ENCODE measurements at regions not wholly inside any gene's neighbourhood (a gene's known extent, or its start where the extent isn't known, plus 50 kb on each side); places are given as distances from the start of the nearest gene placed in this dataset.

GRCh38 chr4:111512081-111512783, 633.0 kb upstream of the FAM241A start:
- no peak overlapping the region for H3K4me2 ChIP-seq
- H3K9me2 ChIP-seq (replicated peaks; ENCODE audit: insufficient read depth) = no peaks in the 10 kb centered on the region
- no peak overlapping the region for H3K27ac ChIP-seq
- peak; percentile 18 for DNase-seq (ENCODE audit: low spot score)
- no peaks in the 10 kb centered on the region for H3K36me3 ChIP-seq (replicated peaks; ENCODE audit: insufficient read depth, low read depth)
- TF ChIP-seq, protein P1, sequence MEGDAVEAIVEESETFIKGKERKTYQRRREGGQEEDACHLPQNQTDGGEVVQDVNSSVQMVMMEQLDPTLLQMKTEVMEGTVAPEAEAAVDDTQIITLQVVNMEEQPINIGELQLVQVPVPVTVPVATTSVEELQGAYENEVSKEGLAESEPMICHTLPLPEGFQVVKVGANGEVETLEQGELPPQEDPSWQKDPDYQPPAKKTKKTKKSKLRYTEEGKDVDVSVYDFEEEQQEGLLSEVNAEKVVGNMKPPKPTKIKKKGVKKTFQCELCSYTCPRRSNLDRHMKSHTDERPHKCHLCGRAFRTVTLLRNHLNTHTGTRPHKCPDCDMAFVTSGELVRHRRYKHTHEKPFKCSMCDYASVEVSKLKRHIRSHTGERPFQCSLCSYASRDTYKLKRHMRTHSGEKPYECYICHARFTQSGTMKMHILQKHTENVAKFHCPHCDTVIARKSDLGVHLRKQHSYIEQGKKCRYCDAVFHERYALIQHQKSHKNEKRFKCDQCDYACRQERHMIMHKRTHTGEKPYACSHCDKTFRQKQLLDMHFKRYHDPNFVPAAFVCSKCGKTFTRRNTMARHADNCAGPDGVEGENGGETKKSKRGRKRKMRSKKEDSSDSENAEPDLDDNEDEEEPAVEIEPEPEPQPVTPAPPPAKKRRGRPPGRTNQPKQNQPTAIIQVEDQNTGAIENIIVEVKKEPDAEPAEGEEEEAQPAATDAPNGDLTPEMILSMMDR (IDR thresholded peaks at IDR 0.05; ENCODE audit: poor library complexity) = no peak
- TF ChIP-seq EZH2 (IDR thresholded peaks at IDR 0.05; ENCODE audit: borderline replicate concordance) = no peak
- 81% methylated on average over 5 of the region's 5 CpGs for WGBS (ENCODE audit: low lambda C conversion rate, missing lambda C conversion rate)
- H3K27me3 ChIP-seq = no peaks in the 10 kb centered on the region
- H4K20me1 ChIP-seq (ENCODE audit: insufficient read depth, poor library complexity, severe bottlenecking) = no peaks in the 10 kb centered on the region
- H3K4me3 ChIP-seq = no peak overlapping the region
- no peaks in the 10 kb centered on the region for H3K79me2 ChIP-seq
- H3K4me1 ChIP-seq (ENCODE audit: insufficient read depth) = no peaks in the 10 kb centered on the region
- no peak overlapping the region for H2AFZ ChIP-seq
- H3K9me3 ChIP-seq (ENCODE audit: low read depth) = no peaks in the 10 kb centered on the region

GRCh38 chr4:111519683-111520082, 625.6 kb upstream of the FAM241A start:
- H3K27ac ChIP-seq = no peak overlapping the region
- H3K4me3 ChIP-seq = no peak overlapping the region
- no peaks in the 10 kb centered on the region for H3K4me1 ChIP-seq (ENCODE audit: insufficient read depth)
- peak overlapping the region; percentile 32 for H3K4me2 ChIP-seq
- no peaks in the 10 kb centered on the region for H3K27me3 ChIP-seq
- no peaks in the 10 kb centered on the region for H3K9me2 ChIP-seq (replicated peaks; ENCODE audit: insufficient read depth)
- no peaks in the 10 kb centered on the region for H3K79me2 ChIP-seq
- 40% methylated on average over 5 of the region's 5 CpGs for WGBS (ENCODE audit: low lambda C conversion rate, missing lambda C conversion rate)
- no peak for DNase-seq (ENCODE audit: low spot score)
- no peaks in the 10 kb centered on the region for H3K9me3 ChIP-seq (ENCODE audit: low read depth)
- no peaks in the 10 kb centered on the region for H4K20me1 ChIP-seq (ENCODE audit: insufficient read depth, poor library complexity, severe bottlenecking)
- H3K36me3 ChIP-seq (replicated peaks; ENCODE audit: insufficient read depth, low read depth) = no peaks in the 10 kb centered on the region
- peak overlapping the region; percentile 14 for H2AFZ ChIP-seq
- TF ChIP-seq EZH2 (IDR thresholded peaks at IDR 0.05; ENCODE audit: borderline replicate concordance) (no peak), EZH2phosphoT487 (IDR thresholded peaks at IDR 0.05; ENCODE audit: low read depth, severe bottlenecking, unreplicated experiment) (no peak)
- TF ChIP-seq, protein P1 (IDR thresholded peaks at IDR 0.05; ENCODE audit: poor library complexity) = no peak

GRCh38 chr4:111530446-111530845, 614.8 kb upstream of the FAM241A start:
- H3K27me3 ChIP-seq = no peaks in the 10 kb centered on the region
- H3K4me2 ChIP-seq = no peak overlapping the region
- H3K4me3 ChIP-seq = no peak overlapping the region
- no peak for DNase-seq (ENCODE audit: low spot score)
- H3K79me2 ChIP-seq = no peaks in the 10 kb centered on the region
- H3K9me2 ChIP-seq (replicated peaks; ENCODE audit: insufficient read depth) = no peaks in the 10 kb centered on the region
- H3K36me3 ChIP-seq (replicated peaks; ENCODE audit: insufficient read depth, low read depth) = no peaks in the 10 kb centered on the region
- H4K20me1 ChIP-seq (ENCODE audit: insufficient read depth, poor library complexity, severe bottlenecking) = no peaks in the 10 kb centered on the region
- 82% methylated on average over 2 of the region's 2 CpGs for WGBS (ENCODE audit: low lambda C conversion rate, missing lambda C conversion rate)
- H2AFZ ChIP-seq = no peak overlapping the region
- TF ChIP-seq, protein P1 (IDR thresholded peaks at IDR 0.05; ENCODE audit: poor library complexity) = no peak
- TF ChIP-seq EZH2 (IDR thresholded peaks at IDR 0.05; ENCODE audit: borderline replicate concordance) (no peak), EZH2phosphoT487 (IDR thresholded peaks at IDR 0.05; ENCODE audit: low read depth, severe bottlenecking, unreplicated experiment) (no peak)
- H3K9me3 ChIP-seq (ENCODE audit: low read depth) = no peaks in the 10 kb centered on the region
- H3K4me1 ChIP-seq (ENCODE audit: insufficient read depth) = no peaks in the 10 kb centered on the region
- H3K27ac ChIP-seq = no peak overlapping the region
